NCI-H2081 treated with DMSO at 0.1 percent for 48 hours (cell line): ENCODE measurements at regions not wholly inside any gene's neighbourhood (a gene's known extent, or its start where the extent isn't known, plus 50 kb on each side); places are given as distances from the start of the nearest gene placed in this dataset.
"Not testable (repeated sequence)": the region's sequence is repeated elsewhere in the genome, so short reads cannot be mapped to it uniquely, and the experiment has no call there.

Source experiments
- DNase-seq: peaks from one replicate; lab custom pipeline; 2025; lab: John Stamatoyannopoulos, UW

DNA sequence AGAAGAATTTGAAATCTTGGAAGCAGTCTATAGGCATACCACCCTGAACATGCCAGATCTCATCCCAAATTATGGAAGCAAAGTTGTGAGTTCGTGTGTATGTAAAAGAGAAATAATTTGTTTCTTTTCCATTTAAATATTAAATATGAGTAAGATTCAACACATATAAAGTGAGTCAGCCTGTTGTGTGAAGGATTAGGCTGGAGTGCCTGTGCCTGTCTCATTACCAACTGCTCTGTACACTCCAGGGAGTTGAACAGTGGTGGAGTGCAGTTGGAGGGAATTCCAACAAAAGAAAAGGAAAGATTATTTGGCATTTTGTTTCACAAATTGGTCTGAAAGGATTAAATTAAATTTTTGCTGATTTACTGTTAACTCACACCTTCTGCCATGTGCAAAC, 435.6 kb downstream of the FAT4 start:
- DNase-seq = no peak

DNA sequence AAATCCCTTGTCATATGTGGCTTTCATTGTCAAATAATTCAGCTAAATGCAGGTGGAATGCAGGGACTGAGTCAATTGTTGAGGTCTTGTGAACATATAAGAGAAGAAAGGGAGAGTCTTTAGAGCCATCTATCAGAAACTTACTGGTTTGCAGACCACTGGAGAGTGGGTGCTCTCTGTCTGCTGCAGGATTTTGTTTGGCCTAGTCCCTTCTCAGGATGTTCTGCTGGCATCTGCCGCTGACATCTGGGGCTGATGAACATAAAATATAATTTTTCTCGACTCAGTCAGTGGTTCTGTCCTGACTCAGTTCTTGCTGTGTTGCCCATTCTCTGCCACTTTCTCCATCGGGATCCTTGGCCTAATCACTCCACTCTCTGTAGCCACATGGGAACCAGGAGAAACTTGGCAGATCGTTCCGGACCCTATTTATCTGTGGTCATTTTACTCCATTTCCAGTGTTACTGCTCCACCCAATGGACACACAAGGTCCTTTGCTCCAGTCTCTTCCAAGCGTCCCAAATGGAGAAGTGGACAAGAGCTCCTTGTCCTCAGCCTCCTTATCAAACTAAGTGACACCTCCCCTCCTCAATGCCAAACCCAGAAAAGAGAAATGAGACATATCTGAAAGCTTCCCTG, 436.2 kb downstream of the FAT4 start:
- no peak for DNase-seq

DNA sequence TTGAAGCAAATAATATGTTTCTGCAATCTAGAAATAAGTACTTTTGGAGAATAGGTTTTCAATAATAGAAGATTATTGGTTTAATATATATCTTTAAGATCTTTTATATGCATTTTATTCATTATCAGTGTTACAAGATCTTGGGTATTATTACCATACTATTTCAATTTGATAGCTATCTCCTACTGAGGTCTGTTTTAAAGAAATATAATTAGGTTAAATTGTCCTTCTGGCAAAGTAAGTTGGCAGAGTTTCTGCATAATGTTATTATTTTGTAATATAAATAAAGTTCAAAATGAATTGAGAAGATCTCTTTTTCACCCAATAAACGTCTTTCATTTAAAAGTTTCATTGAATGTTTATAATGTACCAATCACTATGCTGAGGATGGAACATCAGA, 443.7 kb downstream of the FAT4 start:
- no peak for DNase-seq

DNA sequence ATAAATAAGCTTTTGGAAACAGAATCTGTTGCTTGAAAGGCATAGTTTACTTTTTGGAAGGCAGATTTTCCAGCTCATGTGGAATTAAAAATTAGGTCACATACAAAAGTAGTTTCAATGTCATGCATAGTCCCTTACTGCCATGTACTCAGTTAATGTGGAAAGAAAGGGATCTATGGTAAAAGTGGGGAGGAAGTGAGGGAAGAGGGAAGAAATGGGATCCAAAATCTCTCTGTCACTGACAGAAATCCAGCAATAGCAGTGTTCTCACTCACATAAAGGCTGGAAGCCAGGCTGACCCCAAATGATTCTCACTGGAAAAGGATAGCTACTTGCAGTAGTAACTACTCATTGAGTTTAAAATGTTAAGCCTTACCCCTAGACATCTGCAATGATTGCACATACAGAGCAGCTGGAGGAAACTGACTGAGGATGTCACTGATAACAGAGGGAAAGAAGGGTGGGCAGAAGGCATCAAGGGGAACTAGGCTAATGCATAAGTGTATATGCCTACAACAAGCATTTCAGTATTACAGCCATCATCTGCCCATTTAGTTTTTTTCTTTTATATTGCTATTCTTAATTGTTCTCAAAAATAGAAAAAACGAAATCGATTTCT, 445.6 kb downstream of the FAT4 start:
- no peak for DNase-seq

DNA sequence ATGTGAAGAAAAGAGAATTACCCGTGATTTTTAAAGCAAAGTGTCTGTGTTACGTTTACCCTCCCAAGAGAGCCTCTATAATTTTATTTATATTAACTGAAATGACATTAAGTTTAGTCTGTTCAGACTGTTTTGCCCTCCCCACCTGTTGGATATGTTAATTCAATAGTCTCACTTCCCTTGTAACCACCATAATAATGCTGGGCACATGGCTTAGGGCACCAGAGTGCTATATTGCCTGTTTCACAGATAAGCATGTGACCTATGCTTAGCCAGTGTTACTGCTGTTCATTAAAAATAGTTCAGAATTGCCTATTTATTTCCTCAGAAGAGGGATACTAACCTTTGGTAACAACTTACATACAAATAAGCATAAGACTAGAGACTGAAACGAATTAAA, 446.2 kb downstream of the FAT4 start:
- no peak for DNase-seq

DNA sequence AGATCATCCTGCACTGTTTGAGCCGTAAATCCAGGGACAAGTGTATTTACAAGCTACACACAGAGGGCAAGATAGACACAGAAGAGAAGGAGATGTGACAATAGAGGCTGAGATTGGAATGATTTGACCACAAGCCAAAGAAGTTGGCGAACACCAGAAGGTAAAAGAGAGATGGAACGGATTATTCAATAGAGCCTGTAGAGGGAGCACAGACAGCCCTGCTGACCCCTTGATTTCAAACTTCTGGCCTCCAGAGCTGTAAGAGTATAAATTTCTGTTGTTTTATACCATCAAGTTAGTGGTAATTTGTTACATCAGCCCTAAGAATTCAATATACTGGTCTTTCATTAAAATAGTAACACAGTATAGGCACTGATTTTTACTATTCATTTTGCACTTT, 447.8 kb downstream of the FAT4 start:
- no peak for DNase-seq

DNA sequence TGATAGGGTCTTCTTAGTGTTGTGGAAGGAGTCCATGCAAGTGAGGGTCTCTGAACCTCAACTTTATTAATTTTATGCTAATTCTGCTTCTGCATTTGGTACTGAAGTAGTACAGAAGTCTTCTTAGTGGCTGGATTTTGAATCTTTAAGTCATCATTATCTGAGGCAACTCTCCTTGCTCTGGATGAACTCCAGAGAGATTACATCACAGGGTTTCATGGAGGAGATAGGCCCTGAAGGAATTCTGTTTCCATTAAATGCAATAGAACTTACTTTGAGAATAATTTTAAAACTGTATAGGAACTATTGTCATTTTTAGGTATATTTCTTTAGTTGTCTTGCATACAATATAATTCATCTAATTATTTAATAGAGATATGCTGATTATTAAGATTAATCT, 451.2 kb downstream of the FAT4 start:
- DNase-seq = no peak

DNA sequence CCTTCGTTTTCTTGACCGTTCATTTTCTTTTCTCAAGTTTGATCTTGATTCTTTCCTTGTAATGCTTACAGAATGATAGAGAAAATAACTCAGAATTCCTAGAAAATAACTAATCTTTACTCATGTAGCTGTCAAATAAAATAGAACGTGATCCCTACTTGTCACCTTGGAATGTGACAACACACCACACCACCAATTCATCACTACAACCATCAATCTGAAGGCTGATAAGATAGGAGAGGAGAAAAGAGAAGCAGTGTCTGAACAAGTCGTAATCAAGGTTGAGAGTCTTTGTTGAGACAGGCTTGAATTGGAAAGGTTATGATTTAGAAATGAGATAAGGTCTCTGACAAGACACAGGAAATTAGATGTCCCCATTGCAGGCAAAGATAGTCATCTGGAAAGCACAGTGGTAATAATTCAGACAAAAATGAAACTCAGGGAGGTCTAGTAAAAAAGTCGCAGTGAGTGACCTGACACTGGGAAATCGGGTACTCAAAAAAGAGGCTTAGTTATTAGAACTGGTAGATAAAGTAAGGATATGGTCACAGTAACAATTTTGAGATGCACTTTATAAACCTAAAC, 456.2 kb downstream of the FAT4 start:
- DNase-seq = no peak

DNA sequence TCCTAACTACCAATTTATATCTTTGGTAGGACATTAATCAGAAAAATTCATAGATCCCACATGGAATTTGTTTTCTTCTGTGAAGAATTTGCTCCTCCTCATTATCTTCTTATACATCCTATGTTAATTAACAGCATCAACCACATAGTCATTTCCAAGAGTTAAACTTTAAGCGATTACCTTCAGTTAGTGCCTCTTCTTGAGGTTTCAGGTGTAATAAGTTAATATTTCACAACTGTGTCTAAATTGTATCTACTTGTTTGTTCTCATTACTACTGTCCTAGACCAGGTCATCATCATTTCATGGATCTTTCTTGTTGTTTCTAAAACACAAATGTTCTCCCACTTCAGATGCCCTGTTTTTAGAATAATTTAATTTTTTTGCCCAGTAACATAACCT, 457.9 kb downstream of the FAT4 start:
- DNase-seq = no peak

DNA sequence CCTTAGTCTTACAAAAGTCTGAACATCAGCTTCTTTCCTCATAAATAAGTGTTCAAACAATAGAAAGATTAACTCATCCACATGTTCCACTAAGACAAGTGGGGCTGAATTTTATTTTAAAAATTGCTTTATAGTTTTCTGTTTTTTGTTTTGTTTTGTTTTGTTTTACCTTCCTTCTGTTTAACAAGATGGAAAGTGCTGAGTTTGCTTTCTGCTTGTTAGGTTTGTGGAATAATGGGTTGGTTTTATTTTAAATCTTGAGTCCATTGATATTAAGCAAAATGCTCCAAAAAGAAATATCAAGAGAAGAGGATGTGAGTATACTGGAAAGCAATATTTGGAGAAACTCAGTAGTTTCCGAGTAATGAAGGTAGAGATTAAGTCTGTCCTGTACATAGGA, 458.7 kb downstream of the FAT4 start:
- DNase-seq = no peak

DNA sequence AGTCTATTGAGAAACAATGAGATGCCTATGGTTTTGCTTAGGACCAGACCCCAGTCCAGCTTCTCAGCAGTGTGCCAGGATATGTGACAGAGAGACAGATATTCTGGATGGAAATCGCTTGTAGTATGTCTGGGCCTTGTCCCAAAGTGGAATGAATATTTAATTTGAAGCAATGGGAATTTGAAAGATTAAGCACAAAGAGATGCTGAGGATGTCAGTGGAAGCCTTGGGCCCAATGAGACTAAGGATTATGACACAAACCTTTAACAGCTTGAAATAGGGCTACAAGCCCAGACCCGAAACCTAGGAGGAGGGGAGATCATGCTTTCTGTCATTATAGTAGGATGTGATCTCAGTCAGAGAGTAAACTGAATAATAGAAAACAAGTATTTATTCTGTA, 459.2 kb downstream of the FAT4 start:
- no peak for DNase-seq

DNA sequence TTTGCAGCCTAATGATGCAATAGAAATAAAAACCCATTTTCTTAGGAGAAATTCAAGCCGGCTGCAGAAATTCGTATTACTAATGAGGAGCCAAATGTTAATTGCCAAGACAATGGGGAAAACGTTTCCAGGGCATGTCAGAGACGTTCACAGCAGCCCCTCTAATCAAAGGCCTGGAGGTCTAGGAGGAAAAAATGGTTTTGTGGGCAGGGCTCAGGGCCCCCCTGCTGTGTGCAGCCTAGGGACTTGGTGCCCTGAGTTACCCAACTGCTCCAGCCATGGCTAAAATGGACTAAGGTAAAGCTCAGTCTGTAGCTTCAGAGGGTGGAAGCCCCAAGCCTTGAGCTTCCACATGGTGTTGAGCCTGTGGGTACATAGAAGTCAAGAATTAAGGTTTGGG, 461.4 kb downstream of the FAT4 start:
- no peak for DNase-seq

DNA sequence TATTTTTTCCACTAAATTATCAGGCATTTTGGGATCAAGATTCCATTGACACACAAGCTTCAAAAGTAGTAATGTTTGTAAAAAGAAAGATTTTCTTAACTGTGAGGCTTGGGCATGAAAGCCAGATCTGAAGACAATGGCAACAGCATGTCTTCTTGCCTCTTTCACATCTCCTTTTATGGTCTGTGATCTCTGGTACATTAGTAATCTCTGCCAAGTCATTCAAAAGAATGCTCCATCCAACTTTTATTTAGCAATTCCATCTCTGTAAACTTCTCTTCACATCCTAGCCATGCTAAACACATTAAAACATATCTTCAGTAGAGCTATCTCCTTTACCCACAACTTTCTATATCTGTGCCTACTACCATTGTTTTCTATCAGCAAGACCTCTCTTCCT, 465.4 kb downstream of the FAT4 start:
- no peak for DNase-seq

DNA sequence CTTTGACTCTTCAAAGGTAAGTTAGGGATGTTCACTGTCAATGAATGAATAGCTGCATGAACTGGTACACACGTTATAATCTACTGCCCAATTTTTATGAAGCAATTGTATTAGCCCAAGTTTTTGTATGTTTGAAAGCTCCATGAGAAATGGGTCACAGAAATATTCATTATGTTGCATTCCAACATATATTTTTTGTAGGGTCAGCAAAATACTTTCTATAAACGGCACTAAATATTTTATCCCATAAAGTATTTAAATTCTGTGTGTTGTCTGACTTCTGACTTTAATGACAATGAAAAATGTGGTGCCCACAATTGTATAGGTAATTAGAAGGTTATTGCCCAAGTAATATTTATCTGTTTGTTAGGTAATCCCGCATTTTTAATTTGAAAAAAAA, 466.0 kb downstream of the FAT4 start:
- no peak for DNase-seq

DNA sequence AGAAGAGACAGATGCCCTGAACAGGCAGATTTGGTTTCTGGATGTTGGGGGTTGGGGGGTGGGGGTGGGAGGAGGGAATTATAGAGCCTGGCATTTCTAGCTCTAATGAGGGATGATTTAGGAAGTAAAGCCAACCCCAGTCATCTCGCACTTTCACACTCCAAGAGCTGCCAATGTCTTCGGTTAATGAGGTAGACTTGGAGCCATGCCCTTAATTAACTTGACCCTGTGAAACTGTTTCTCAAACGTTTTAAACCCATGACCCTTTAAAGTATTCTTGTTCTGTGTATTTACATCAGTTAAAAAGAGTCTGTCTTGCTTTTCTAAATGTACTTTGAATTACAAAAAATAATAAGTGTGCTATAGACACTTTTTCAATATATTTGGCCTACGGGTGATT, 466.9 kb downstream of the FAT4 start:
- no peak for DNase-seq

DNA sequence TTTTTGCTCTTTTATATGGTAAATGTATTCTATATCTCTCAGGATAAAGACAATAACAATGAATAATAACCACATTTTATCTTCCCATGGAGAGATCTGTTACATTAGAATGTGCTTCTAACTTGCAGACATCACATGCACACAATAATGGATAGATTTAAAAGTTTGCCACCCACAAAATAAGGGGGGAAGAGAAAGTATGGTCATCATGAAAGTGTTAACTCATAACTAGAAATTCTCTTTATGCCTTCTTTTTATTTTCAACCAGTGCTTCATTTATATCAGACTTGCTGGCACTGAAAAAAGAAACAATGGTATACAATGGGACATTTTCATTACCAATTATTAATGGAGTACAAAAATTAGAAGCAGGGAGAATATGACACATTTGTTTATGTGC, 470.0 kb downstream of the FAT4 start:
- no peak for DNase-seq

DNA sequence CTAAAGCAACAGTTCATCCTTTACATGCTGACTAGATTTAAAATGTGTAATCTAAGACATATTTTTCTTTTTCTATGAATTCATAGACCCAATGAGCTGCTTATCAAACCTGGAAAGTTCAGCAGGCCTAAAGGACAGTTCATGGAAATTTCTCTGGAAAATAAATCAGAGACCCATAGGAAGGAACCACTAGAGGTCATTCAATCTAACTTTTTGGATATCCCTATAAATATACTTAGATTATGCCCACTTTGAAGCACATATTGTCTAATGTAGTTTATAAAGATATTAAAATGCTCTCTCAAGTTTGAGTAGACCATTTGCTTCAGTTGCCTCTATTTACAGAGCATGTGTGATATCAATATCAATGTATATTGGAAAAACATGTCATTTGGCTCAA, 473.0 kb downstream of the FAT4 start:
- DNase-seq = no peak

DNA sequence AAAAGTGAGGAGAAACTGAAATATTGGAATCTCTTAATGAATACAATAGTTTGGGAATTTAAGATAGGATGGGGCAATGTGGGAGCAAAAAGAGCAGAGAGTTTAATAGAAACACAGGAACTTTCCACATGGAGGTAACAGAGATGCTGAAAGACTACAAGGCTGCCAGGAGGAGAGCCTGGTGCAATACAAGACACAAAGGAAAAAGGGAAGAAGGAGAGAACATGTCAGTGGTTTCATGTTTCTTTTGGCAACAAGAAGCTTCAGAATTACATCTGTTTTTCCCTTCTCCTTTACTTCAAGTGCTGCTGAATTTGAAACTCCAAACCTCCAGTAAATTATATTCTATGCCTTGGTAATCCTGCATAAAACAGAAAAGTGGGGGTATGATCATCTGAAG, 474.3 kb downstream of the FAT4 start:
- DNase-seq = no peak

DNA sequence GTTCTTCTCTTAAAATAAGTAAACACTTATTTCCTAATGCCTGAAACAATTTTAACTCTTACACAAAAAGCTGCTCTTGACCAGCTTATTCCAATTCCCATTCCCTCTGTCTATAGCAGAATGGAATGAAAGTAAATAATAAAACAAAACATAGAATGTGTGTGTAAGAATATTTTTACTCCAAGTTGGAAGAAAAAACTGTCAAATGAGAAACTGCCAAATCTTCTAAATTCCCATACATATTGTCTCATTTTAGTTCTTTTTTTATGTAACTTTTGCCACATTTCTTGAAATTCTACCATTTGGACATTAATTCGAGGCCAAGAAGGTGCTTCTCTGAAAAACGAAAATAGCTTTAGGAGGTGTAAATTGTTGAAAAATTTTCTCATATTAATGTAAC, 477.1 kb downstream of the FAT4 start:
- no peak for DNase-seq

DNA sequence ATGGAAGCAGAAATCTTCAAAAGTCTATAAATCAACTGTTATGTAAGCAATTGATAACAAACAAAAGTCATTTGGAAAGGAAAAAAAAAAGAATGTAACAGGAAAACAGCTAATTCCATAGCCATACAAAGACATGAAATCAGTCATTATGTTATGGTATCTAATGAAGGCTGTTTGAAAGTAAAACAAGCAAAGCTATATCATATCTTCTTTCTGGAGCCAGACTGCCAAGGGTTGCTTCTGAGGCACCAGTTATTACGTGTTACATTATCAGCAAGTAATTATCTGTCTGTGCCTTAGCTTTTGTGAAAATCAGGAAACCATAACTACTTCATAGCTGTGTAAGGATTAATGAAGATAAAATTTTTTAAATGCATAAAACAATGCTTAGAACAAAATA, 480.2 kb downstream of the FAT4 start:
- DNase-seq = no peak

DNA sequence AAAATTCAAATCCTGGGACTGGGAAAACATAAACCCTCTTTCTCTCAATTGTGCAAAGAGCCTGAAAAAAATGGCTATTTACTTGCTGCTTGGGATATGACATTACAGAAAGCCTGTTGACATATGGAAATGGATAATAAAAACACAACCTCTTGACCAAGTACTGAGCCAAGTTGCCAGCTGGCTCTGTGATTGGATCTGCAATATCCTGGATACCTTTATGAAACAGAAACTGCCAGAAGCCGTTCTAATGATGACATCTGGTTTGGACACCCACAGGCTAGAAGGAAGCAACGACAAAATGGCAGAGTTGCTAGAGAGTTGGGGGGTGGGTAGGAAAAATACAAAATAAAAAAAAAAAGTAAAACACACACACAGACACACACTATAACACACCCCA, 481.4 kb downstream of the FAT4 start:
- DNase-seq = no peak

DNA sequence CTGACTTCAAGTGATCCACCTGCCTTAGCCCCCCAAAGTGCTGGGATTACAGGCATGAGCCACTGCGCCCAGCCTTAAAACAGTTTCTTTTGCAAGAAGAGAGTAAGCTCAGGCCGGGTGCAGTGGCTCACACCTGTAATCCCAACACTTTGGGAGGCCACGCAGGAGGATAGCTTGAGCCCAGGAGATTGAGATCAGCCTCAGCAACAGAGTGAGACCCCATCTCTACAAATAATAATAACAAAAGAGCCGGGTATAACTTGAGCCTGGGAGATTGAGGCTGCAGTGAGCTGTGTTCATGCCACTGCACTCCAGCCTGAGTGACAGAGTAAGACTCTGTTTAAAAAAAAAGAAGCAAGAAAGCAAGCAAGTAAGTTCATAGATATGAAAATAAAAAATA, 482.9 kb downstream of the FAT4 start:
- not testable (repeated sequence) for DNase-seq

DNA sequence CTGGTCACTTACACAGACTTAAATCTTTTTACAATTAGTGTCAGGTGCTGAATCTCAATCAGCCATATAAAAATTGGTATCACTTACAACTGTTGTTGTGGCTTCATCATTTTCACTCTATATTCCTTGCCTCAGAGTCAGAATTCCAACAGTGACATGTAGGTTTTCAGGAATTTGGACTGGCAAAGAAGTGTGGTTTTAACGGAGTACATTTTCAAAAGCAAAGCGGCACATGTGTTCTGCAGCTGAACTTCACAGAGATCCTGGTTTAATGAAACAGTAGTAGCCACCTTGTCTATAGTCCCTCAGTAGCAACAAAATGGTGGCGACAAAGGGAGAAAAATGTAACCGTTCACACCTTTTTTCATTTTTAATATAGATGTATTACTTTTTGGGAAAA, 486.6 kb downstream of the FAT4 start:
- DNase-seq = no peak

DNA sequence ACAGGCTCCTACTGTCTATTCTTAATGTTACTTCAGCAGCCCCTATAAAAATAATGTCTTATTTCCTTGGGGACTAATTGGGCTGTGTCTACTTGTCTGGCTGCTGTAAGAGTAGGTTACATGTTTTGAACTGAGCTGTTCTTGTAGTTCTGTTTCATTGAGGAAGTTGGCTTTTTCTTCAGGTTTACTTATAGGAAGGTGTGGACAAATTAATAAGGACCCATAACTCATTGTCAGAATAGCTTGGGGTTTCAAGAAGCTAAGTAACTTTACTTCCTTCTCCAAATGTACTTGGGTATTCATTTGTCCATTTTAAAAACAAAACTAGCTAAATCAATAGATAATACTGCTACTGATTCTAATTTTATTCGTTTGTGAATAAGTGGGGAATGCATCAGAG, 487.2 kb downstream of the FAT4 start:
- DNase-seq = no peak
